GM12891 (cell line): ENCODE measurements at regions not wholly inside any gene's neighbourhood (a gene's known extent, or its start where the extent isn't known, plus 50 kb on each side); places are given as distances from the start of the nearest gene placed in this dataset.

Experiments
- PAX5 ChIP-seq: IDR thresholded peaks from 2 replicates; pipeline ENCODE4 v1.6.1; 2011; ENCODE audit warnings: low read length, moderate library complexity, mild to moderate bottlenecking; ENCODE audit not compliant: insufficient read depth, severe bottlenecking
- POLR2A ChIP-seq: IDR thresholded peaks from 2 replicates; pipeline ENCODE4 v1.6.1; 2011; ENCODE audit warnings: low read depth, low read length, control low read depth
- POLR2AphosphoS5 ChIP-seq: IDR thresholded peaks from 2 replicates; pipeline ENCODE4 v1.6.1; 2011; ENCODE audit warnings: low read depth, low read length, control low read depth
- POU2F2 ChIP-seq: IDR thresholded peaks from 2 replicates; pipeline ENCODE4 v1.6.1; 2011; ENCODE audit warnings: low read depth, mild to moderate bottlenecking, control low read depth, low read length, moderate library complexity
- SPI1 ChIP-seq: IDR thresholded peaks from 2 replicates; pipeline ENCODE4 v1.6.1; 2011; ENCODE audit warnings: low read depth, low read length, control low read depth
- TAF1 ChIP-seq: IDR thresholded peaks from 2 replicates; pipeline ENCODE4 v1.6.1; 2011; ENCODE audit warnings: low read depth, low read length, control low read depth

GRCh38 chr2:57523304-57523703 is 523.3 kb upstream of the VRK2 start:
- TF ChIP-seq POLR2A (no peak), POLR2AphosphoS5 (no peak), PAX5 (no peak), TAF1 (no peak), POU2F2 (no peak), SPI1 (no peak)
